CD14-positive monocyte (primary cell): ENCODE measurements at regions not wholly inside any gene's neighbourhood (a gene's known extent, or its start where the extent isn't known, plus 50 kb on each side); places are given as distances from the start of the nearest gene placed in this dataset.

Experiments
- DNase-seq, 3 donors: peaks; one replicate each; pipeline ENCODE4 v3.0.0-alpha.2; 2011 to 2022
- H2AFZ ChIP-seq: 2 replicates; pipeline ENCODE4 v1.6.0; 2012; ENCODE audit warnings: mild to moderate bottlenecking, low read depth, low read length, inconsistent platforms; ENCODE audit not compliant: insufficient read depth, poor library complexity, severe bottlenecking
- H3K27ac ChIP-seq, 2 donors: 1 replicate in 1 of 2; 2 replicates in 1 of 2; pipeline ENCODE4 v1.5.1; 2012 to 2013; ENCODE audit warnings: low read length in 2 of 2, control low read depth in 1 of 2, inconsistent platforms in 1 of 2, low read depth in 1 of 2, mild to moderate bottlenecking in 1 of 2
- H3K27me3 ChIP-seq, 2 donors: one replicate each; pipeline versions ENCODE4 v1.6.0 to v1.6.1; 2011 to 2013; ENCODE audit warnings: low read length in 2 of 2; ENCODE audit not compliant: control insufficient read depth in 2 of 2, insufficient read depth in 2 of 2
- H3K36me3 ChIP-seq, 2 donors: replicated peaks in 1 of 2; 1 replicate in 1 of 2; 2 replicates in 1 of 2; pipeline versions ENCODE4 v1.5.1 to v1.6.1; 2012 to 2013; ENCODE audit warnings: low read length in 2 of 2, control low read depth in 1 of 2, inconsistent platforms in 1 of 2, mild to moderate bottlenecking in 1 of 2; ENCODE audit not compliant: insufficient read depth in 2 of 2, control insufficient read depth in 1 of 2
- H3K4me1 ChIP-seq, 2 donors: 1 replicate in 1 of 2; 2 replicates in 1 of 2; pipeline versions ENCODE4 v1.5.1 to v1.6.1; 2012 to 2013; ENCODE audit warnings: low read length in 2 of 2, control low read depth in 1 of 2, inconsistent platforms in 1 of 2, mild to moderate bottlenecking in 1 of 2, moderate library complexity in 1 of 2; ENCODE audit not compliant: insufficient read depth in 2 of 2, control insufficient read depth in 1 of 2
- H3K4me2 ChIP-seq: replicated peaks from 2 replicates; pipeline ENCODE3; 2012; ENCODE audit warnings: low read length, moderate library complexity, mild to moderate bottlenecking; ENCODE audit not compliant: poor library complexity, severe bottlenecking; ENCODE audit errors: extremely low read depth
- H3K4me3 ChIP-seq, 3 experiments: fragments of 200-600 bp in 1 of 3; sonication (generic) in 1 of 3; replicated peaks in 1 of 3; 1 replicate in 2 of 3; 2 replicates in 1 of 3; pipeline ENCODE4 v1.5.1; 2011 to 2013; ENCODE audit warnings: low read length in 3 of 3, mild to moderate bottlenecking in 3 of 3, control low read depth in 2 of 3, low read depth in 2 of 3, inconsistent platforms in 1 of 3, moderate library complexity in 1 of 3
- H3K79me2 ChIP-seq: 2 replicates; pipeline ENCODE4 v1.6.0; 2012; ENCODE audit warnings: mild to moderate bottlenecking, control low read depth, inconsistent platforms, low read length, moderate library complexity; ENCODE audit not compliant: insufficient read depth
- H3K9ac ChIP-seq: 2 replicates; pipeline ENCODE4 v1.6.0; 2017; ENCODE audit warnings: low read length, mild to moderate bottlenecking; ENCODE audit not compliant: insufficient read depth, poor library complexity, severe bottlenecking
- H3K9me3 ChIP-seq, 2 donors: replicated peaks in 1 of 2; 1 replicate in 1 of 2; 2 replicates in 1 of 2; pipeline versions ENCODE4 v1.5.1 to v1.6.1; 2012 to 2013; ENCODE audit warnings: low read length in 2 of 2, control low read depth in 1 of 2; ENCODE audit not compliant: control insufficient read depth in 1 of 2, insufficient read depth in 1 of 2
- H4K20me1 ChIP-seq: 2 replicates; pipeline ENCODE4 v1.6.0; 2012; ENCODE audit warnings: mild to moderate bottlenecking, low read length, control low read depth, moderate library complexity; ENCODE audit not compliant: insufficient read depth
- H3K27ac Mint-ChIP-seq, 7 donors: one replicate each; pipeline ENCODE4 v1.8.0; 2020; ENCODE audit warnings: mild to moderate bottlenecking in 7 of 7, mixed read lengths in 7 of 7, moderate library complexity in 6 of 7, inconsistent platforms in 2 of 7
- H3K27me3 Mint-ChIP-seq, 3 donors: one replicate each; pipeline ENCODE4 v1.8.0; 2021 to 2022; ENCODE audit warnings: low read depth in 3 of 3, mild to moderate bottlenecking in 3 of 3, mixed read lengths in 3 of 3, moderate library complexity in 3 of 3, inconsistent platforms in 1 of 3
- H3K36me3 Mint-ChIP-seq, 2 donors: one replicate each; pipeline ENCODE4 v1.8.0; 2020; ENCODE audit warnings: mixed read lengths in 2 of 2, inconsistent platforms in 1 of 2, mild to moderate bottlenecking in 1 of 2
- H3K4me1 Mint-ChIP-seq: one replicate; pipeline ENCODE4 v1.8.0; 2020; ENCODE audit warnings: mild to moderate bottlenecking, mixed read lengths
- H3K4me3 Mint-ChIP-seq, 2 donors: one replicate each; pipeline ENCODE4 v1.8.0; 2020; ENCODE audit warnings: mild to moderate bottlenecking in 2 of 2, mixed read lengths in 2 of 2, moderate library complexity in 1 of 2
- H3K9me3 Mint-ChIP-seq, 7 donors: one replicate each; pipeline ENCODE4 v1.8.0; 2020 to 2022; ENCODE audit warnings: mixed read lengths in 7 of 7, mild to moderate bottlenecking in 6 of 7, moderate library complexity in 6 of 7, inconsistent platforms in 2 of 7
- CTCF ChIP-seq: fragments of 200-600 bp; IDR thresholded peaks from one replicate; pipeline ENCODE4 v1.8.0; 2022; ENCODE audit warnings: antibody characterized with exemption, mild to moderate bottlenecking
- WGBS: methylation state at CpG from one replicate; pipeline ENCODE4 v1.1.5; 2013; ENCODE audit warnings: missing lambda C conversion rate; ENCODE audit not compliant: insufficient coverage; 5-methylcytosine and 5-hydroxymethylcytosine counted together
- intact Hi-C, 2 donors: fragments of 100-400 bp; cut with micrococcal nuclease; formaldehyde crosslinking; loops; one replicate each; pipeline versions ENCODE4 v1.15.0 to v1.15.1; 2023

DNA sequence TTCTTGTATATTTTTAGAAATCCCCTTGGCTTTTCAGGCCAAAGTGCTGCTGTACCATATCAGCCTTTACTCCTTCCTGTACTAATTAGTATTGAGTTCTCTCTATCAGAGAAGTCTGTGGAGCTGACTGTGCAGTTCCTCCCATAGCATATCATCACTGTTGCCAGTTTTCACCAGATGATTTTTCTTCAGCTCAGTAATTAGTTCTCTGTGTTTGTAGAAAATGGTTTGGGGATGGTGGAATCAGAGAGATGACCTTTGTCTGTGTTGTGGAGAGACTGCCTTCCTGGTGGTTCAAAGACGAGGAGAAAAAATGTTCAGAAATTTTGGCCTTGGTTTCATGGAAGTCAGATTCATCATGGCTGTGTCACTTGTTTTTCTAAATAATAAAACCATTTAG, 227.5 kb upstream of the ACTBL2 start:
- no peaks in the 10 kb centered on the region for H4K20me1 ChIP-seq
- WGBS, result no CpG with 5 or more reads among the region's 1 CpG
- H3K27me3 ChIP-seq, result no peaks in the 10 kb centered on the region
- no peaks in the 10 kb centered on the region for H3K4me1 Mint-ChIP-seq
- H3K27me3 Mint-ChIP-seq, result peaks cover 0 to 1% (median 1%) of the 10 kb centered on the region in 3 donors
- H3K4me1 ChIP-seq, result no peaks in the 10 kb centered on the region
- TF ChIP-seq CTCF, result no peak
- H3K79me2 ChIP-seq, result no peaks in the 10 kb centered on the region
- intact Hi-C loops, result no loop called here
- H2AFZ ChIP-seq, result no peak overlapping the region
- no peak overlapping the region for H3K9ac ChIP-seq
- H3K36me3 Mint-ChIP-seq, result no peaks in the 10 kb centered on the region
- no peak overlapping the region for H3K4me3 Mint-ChIP-seq
- H3K36me3 ChIP-seq, result no peaks in the 10 kb centered on the region
- no peak overlapping the region for H3K4me2 ChIP-seq
- H3K27ac ChIP-seq, result no peak overlapping the region
- peaks cover 5 to 10% of the 10 kb centered on the region in 2 donors for H3K9me3 ChIP-seq
- no peak overlapping the region for H3K27ac Mint-ChIP-seq
- H3K4me3 ChIP-seq, result no peak overlapping the region
- H3K9me3 Mint-ChIP-seq, result peaks cover 0 to 9% (median 2%) of the 10 kb centered on the region in 7 donors
- no peak for DNase-seq

DNA sequence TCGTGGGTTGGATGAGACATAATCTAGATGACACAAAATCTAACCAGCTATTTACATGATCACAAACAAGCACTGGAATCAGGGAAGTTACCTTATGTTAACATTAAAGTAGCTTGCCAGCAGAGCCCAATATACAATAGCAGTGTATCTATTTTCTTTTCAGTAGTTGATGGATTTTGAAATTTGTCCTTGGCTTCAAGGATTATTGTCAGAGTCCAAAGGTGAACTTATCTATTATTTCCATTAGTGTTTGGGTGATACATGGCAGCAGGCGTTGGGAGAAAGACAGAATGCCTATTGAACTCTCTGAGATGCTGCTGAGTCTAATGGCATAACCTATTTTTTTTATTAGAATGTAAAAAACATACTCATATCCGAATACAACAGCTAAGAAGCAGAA, 223.2 kb upstream of the ACTBL2 start:
- DNase-seq, result no peak

More for the DNA sequence above, 223.2 kb upstream of the ACTBL2 start:
- Histone ChIP-seq H3K27me3 (no peaks in the 10 kb centered on the region), H3K4me1 (no peaks in the 10 kb centered on the region), H3K79me2 (no peaks in the 10 kb centered on the region), H4K20me1 (no peaks in the 10 kb centered on the region), H3K4me3 (no peak overlapping the region), H2AFZ (no peak overlapping the region), H3K27ac (no peak overlapping the region), H3K9ac (no peak overlapping the region), H3K36me3 (no peaks in the 10 kb centered on the region), H3K9me3 (peaks cover 5 to 7% of the 10 kb centered on the region in 2 donors), H3K4me2 (no peak overlapping the region)
- Mint-ChIP-seq H3K4me1 (no peaks in the 10 kb centered on the region), H3K27ac (no peak overlapping the region), H3K9me3 (peaks cover 0 to 9% (median 1%) of the 10 kb centered on the region in 7 donors), H3K27me3 (peaks cover 0 to 1% (median 1%) of the 10 kb centered on the region in 3 donors), H3K36me3 (no peaks in the 10 kb centered on the region), H3K4me3 (no peak overlapping the region)
- intact Hi-C loops, result no loop called here
- no peak for TF ChIP-seq CTCF
- WGBS, result no CpG with 5 or more reads among the region's 3 CpGs
